Limb (tissue), 2 donors: ENCODE measurements at regions not wholly inside any gene's neighbourhood (a gene's known extent, or its start where the extent isn't known, plus 50 kb on each side); places are given as distances from the start of the nearest gene placed in this dataset.

Experiments used
- DNase-seq, 2 donors: peaks; one replicate each; pipeline ENCODE4 v3.0.0-alpha.2; 2016; ENCODE audit errors: extremely low spot score in 2 of 2

DNA sequence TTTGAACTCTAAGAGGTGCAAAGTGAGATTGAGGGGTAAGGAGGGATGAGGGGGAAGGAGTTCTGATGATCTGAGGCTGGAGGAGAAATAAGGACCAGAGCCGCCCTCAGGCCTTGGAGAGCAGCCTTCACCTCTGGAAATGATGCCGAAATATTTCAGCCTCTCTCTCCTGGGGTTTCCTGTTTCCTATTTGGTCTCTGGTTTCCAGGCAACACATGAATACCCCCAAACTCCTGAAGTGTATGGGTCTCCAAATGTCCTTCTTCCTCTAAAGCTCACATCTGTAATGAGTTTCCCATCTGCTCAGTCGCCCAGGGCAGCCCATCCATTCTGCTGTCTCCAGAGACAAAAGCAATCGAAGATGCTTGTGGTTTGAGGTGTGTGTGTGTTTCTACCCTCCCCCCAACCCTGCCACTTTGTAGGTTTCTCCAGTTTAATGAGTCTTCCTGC lies 52.0 kb upstream of the FAM20B start:
- DNase-seq = peak; percentile 71 to 90
